ENCODE measurements at regions not wholly inside any gene's neighbourhood (a gene's known extent, or its start where the extent isn't known, plus 50 kb on each side); places are given as distances from the start of the nearest gene placed in this dataset.

GRCh38 chr13:108525827-108526226 is 103.6 kb upstream of the MYO16 start:
- no peak overlapping the region for H3K27ac ChIP-seq (ENCODE audit: low read depth, low read length, severe bottlenecking)
- no peaks in the 10 kb centered on the region for H3K36me3 ChIP-seq (ENCODE audit: control insufficient read depth, insufficient read depth, low read length)
- no peaks in the 10 kb centered on the region for H3K4me1 ChIP-seq (ENCODE audit: control insufficient read depth, insufficient read depth, low read length, poor library complexity, severe bottlenecking)
- H3K4me3 ChIP-seq (ENCODE audit: extremely low read depth, insufficient read depth, low read length, poor library complexity, severe bottlenecking): no peak overlapping the region
- H3K9me3 ChIP-seq (ENCODE audit: control insufficient read depth, low read length): no peaks in the 10 kb centered on the region
- no CpG with 5 or more reads among the region's 1 CpG for WGBS, 2 experiments (ENCODE audit: insufficient coverage in 2 of 2)

- no peak overlapping the region for H3K4me3 ChIP-seq (ENCODE audit: extremely low read depth, insufficient read depth, low read length, poor library complexity, severe bottlenecking)
- no CpG with 5 or more reads among the region's 4 CpGs for WGBS, 2 experiments (ENCODE audit: insufficient coverage in 2 of 2)
- H3K4me1 ChIP-seq (ENCODE audit: control insufficient read depth, insufficient read depth, low read length, poor library complexity, severe bottlenecking): no peaks in the 10 kb centered on the region
- H3K27ac ChIP-seq (ENCODE audit: low read depth, low read length, severe bottlenecking): no peak overlapping the region
- H3K36me3 ChIP-seq (ENCODE audit: control insufficient read depth, insufficient read depth, low read length): no peaks in the 10 kb centered on the region
- H3K9me3 ChIP-seq (ENCODE audit: control insufficient read depth, low read length): no peaks in the 10 kb centered on the region
Measured at GRCh38 chr13:108526286-108526685, 103.1 kb upstream of the MYO16 start.

GRCh38 chr13:108527844-108528243 is 101.6 kb upstream of the MYO16 start:
- Histone ChIP-seq H3K9me3 (ENCODE audit: control insufficient read depth, low read length) (no peaks in the 10 kb centered on the region), H3K4me1 (ENCODE audit: control insufficient read depth, insufficient read depth, low read length, poor library complexity, severe bottlenecking) (no peaks in the 10 kb centered on the region), H3K36me3 (ENCODE audit: control insufficient read depth, insufficient read depth, low read length) (no peaks in the 10 kb centered on the region), H3K4me3 (ENCODE audit: extremely low read depth, insufficient read depth, low read length, poor library complexity, severe bottlenecking) (no peak overlapping the region), H3K27ac (ENCODE audit: low read depth, low read length, severe bottlenecking) (no peak overlapping the region)
- WGBS, 2 experiments (ENCODE audit: insufficient coverage in 2 of 2): 67% methylated on average over 1 of the region's 1 CpG; no CpG with 5 or more reads in 1 of the 2 experiments

DNA sequence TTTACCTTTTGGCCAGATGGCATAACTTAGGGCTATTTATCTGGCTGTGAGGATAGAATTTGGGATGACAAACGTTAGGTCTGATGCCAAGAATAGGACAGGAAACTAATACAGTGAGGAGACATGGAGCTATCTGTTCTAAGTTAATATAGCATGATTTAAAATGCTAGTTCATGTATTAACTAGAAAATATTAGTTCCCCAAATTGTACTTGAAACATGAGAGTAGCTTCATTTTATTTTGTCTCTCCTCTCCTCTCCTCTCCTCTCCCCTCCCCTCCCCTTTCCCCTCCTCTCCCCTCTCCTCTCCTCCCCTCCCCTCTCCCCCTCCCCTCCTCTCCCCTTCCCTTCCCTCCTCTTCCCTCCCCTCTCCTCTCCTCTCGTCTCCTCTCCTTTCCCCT is 101.1 kb upstream of the MYO16 start:
- 80 to 100% methylated on average over 1 of the region's 2 CpGs for WGBS, 2 experiments (ENCODE audit: insufficient coverage in 2 of 2)
- no peaks in the 10 kb centered on the region for H3K9me3 ChIP-seq (ENCODE audit: control insufficient read depth, low read length)
- H3K4me1 ChIP-seq (ENCODE audit: control insufficient read depth, insufficient read depth, low read length, poor library complexity, severe bottlenecking): no peaks in the 10 kb centered on the region
- H3K27ac ChIP-seq (ENCODE audit: low read depth, low read length, severe bottlenecking): no peak overlapping the region
- no peaks in the 10 kb centered on the region for H3K36me3 ChIP-seq (ENCODE audit: control insufficient read depth, insufficient read depth, low read length)
- no peak overlapping the region for H3K4me3 ChIP-seq (ENCODE audit: extremely low read depth, insufficient read depth, low read length, poor library complexity, severe bottlenecking)

- no peaks in the 10 kb centered on the region for H3K4me1 ChIP-seq (ENCODE audit: control insufficient read depth, insufficient read depth, low read length, poor library complexity, severe bottlenecking)
- H3K9me3 ChIP-seq (ENCODE audit: control insufficient read depth, low read length): no peaks in the 10 kb centered on the region
- no peaks in the 10 kb centered on the region for H3K36me3 ChIP-seq (ENCODE audit: control insufficient read depth, insufficient read depth, low read length)
- no CpG with 5 or more reads among the region's 2 CpGs for WGBS, 2 experiments (ENCODE audit: insufficient coverage in 2 of 2)
- no peak overlapping the region for H3K4me3 ChIP-seq (ENCODE audit: extremely low read depth, insufficient read depth, low read length, poor library complexity, severe bottlenecking)
- H3K27ac ChIP-seq (ENCODE audit: low read depth, low read length, severe bottlenecking): no peak overlapping the region
Measured at GRCh38 chr13:108533842-108534241, 95.6 kb upstream of the MYO16 start.

DNA sequence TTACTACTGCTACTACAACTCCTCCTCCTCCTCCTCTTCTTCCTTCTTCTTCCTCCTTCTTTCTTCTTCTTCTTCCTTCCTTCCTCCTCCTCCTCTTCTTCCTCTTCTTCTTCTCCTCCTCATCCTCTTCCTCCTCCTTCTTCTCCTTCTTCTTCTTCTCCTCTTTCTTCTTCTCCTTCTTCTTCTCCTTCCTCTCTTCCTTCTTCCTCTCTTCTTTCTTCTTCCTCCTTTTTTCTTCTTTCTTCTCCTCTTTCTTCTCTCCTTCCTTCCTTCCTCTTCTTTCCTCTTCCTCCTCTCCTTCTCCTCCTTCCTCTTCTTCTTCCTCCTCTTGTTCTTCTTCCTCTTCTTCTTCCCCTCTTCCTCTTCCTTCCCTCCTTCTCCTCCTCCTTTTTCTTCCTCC is 94.7 kb upstream of the MYO16 start:
- Histone ChIP-seq H3K4me3 (ENCODE audit: extremely low read depth, insufficient read depth, low read length, poor library complexity, severe bottlenecking) (no peak overlapping the region), H3K27ac (ENCODE audit: low read depth, low read length, severe bottlenecking) (no peak overlapping the region), H3K4me1 (ENCODE audit: control insufficient read depth, insufficient read depth, low read length, poor library complexity, severe bottlenecking) (no peaks in the 10 kb centered on the region), H3K9me3 (ENCODE audit: control insufficient read depth, low read length) (no peaks in the 10 kb centered on the region), H3K36me3 (ENCODE audit: control insufficient read depth, insufficient read depth, low read length) (no peaks in the 10 kb centered on the region)

- no peak overlapping the region for H3K4me3 ChIP-seq (ENCODE audit: extremely low read depth, insufficient read depth, low read length, poor library complexity, severe bottlenecking)
- 86 to 93% methylated on average over 5 of the region's 5 CpGs for WGBS, 2 experiments (ENCODE audit: insufficient coverage in 2 of 2)
- H3K4me1 ChIP-seq (ENCODE audit: control insufficient read depth, insufficient read depth, low read length, poor library complexity, severe bottlenecking): no peaks in the 10 kb centered on the region
- H3K9me3 ChIP-seq (ENCODE audit: control insufficient read depth, low read length): no peaks in the 10 kb centered on the region
- H3K27ac ChIP-seq (ENCODE audit: low read depth, low read length, severe bottlenecking): no peak overlapping the region
- no peaks in the 10 kb centered on the region for H3K36me3 ChIP-seq (ENCODE audit: control insufficient read depth, insufficient read depth, low read length)
Measured at GRCh38 chr13:108549934-108550333, 79.5 kb upstream of the MYO16 start.

DNA sequence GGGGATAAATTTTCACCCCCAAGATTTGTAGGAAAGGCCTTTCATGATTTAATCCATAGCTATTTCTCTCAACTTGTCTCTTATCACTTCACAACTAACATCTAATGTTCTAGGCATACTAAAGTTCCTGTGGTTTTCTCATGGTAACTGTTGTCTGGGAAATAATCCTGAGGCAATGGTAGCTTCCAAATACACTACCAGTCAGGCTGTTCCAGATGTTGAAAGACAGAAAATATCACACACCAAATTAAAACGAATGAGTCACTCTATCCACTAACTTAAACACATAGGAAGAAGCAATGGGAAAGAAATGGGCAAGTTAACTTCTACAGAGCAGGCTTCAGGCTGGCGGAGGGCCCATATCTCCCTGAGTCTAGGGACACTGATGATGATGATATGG is 77.7 kb upstream of the MYO16 start:
- no peaks in the 10 kb centered on the region for H3K9me3 ChIP-seq (ENCODE audit: control insufficient read depth, low read length)
- WGBS, 2 experiments (ENCODE audit: insufficient coverage in 2 of 2): 92% methylated on average over 1 of the region's 2 CpGs; no CpG with 5 or more reads in 1 of the 2 experiments

DNA sequence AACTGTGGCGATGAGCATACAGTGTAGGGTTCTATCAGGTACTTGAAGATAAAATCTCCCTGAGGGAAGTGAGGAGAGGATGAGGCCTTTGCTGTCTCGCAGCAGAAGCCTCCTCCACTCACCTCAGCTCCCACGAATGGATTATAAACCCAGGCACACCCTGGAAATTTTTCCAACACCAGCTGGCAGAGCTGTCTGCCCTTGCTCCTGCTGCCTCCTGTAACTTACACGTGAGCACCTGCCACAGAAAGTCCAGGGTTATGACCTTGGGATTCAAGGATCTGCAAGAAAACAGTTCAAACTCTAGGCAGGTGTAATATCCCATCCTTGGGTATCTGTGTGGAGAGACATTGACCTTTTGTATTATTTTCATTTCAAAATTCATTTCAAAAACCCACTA is 70.9 kb upstream of the MYO16 start:
- H3K4me1 ChIP-seq (ENCODE audit: control insufficient read depth, insufficient read depth, low read length, poor library complexity, severe bottlenecking): no peaks in the 10 kb centered on the region
- no peaks in the 10 kb centered on the region for H3K36me3 ChIP-seq (ENCODE audit: control insufficient read depth, insufficient read depth, low read length)
- H3K4me3 ChIP-seq (ENCODE audit: extremely low read depth, insufficient read depth, low read length, poor library complexity, severe bottlenecking): no peak overlapping the region
- no peaks in the 10 kb centered on the region for H3K9me3 ChIP-seq (ENCODE audit: control insufficient read depth, low read length)
- H3K27ac ChIP-seq (ENCODE audit: low read depth, low read length, severe bottlenecking): no peak overlapping the region
- 73 to 100% methylated on average over 3 of the region's 4 CpGs for WGBS, 2 experiments (ENCODE audit: insufficient coverage in 2 of 2)

More for the DNA sequence above, 77.7 kb upstream of the MYO16 start:
- H3K27ac ChIP-seq (ENCODE audit: low read depth, low read length, severe bottlenecking): no peak overlapping the region
- no peaks in the 10 kb centered on the region for H3K36me3 ChIP-seq (ENCODE audit: control insufficient read depth, insufficient read depth, low read length)
- no peaks in the 10 kb centered on the region for H3K4me1 ChIP-seq (ENCODE audit: control insufficient read depth, insufficient read depth, low read length, poor library complexity, severe bottlenecking)
- no peak overlapping the region for H3K4me3 ChIP-seq (ENCODE audit: extremely low read depth, insufficient read depth, low read length, poor library complexity, severe bottlenecking)

DNA sequence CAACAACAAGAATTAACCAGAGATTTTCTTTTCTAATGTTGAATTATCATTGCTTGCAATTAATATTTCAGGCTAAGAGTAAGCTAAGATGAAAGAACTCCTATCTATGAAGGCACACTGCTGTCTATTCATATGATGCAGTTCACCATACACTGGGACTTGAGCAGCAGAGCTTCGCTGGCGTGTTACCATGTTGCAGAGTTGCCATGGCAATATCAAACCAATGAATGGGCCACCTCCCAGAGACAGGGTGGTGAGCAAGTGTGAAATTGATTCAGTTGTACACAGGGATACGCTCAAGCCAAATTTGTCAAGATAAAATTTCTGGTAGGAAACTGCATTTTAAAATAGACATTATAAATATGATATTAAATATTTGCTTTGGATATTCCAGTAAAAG is 69.3 kb upstream of the MYO16 start:
- no peak overlapping the region for H3K27ac ChIP-seq (ENCODE audit: low read depth, low read length, severe bottlenecking)
- 87 to 92% methylated on average over 2 of the region's 3 CpGs for WGBS, 2 experiments (ENCODE audit: insufficient coverage in 2 of 2)

DNA sequence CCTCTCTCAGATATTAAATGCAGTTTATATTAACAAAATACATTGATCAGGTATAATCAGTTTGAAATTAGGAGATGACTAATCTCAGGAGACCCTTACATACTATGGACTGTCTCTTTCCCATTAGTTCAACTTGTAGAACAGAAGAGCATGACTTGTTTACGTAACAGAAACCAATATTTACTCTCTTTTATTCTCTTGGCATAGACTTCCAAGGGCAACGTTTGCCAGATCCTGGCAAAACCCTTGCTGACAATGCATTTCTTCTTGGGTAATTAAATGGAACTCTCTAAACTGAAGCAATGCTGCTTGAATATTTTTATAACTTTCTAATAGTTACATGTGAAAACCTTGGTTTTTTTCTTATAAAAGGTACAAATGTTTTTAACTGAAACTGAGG is 68.3 kb upstream of the MYO16 start:
- H3K4me3 ChIP-seq (ENCODE audit: extremely low read depth, insufficient read depth, low read length, poor library complexity, severe bottlenecking): no peak overlapping the region
- no peaks in the 10 kb centered on the region for H3K9me3 ChIP-seq (ENCODE audit: control insufficient read depth, low read length)
- H3K4me1 ChIP-seq (ENCODE audit: control insufficient read depth, insufficient read depth, low read length, poor library complexity, severe bottlenecking): no peaks in the 10 kb centered on the region
- WGBS, 2 experiments (ENCODE audit: insufficient coverage in 2 of 2): 100% methylated on average over 1 of the region's 2 CpGs
- H3K36me3 ChIP-seq (ENCODE audit: control insufficient read depth, insufficient read depth, low read length): no peaks in the 10 kb centered on the region
- no peak overlapping the region for H3K27ac ChIP-seq (ENCODE audit: low read depth, low read length, severe bottlenecking)

More for the DNA sequence above, 69.3 kb upstream of the MYO16 start:
- no peaks in the 10 kb centered on the region for H3K9me3 ChIP-seq (ENCODE audit: control insufficient read depth, low read length)
- no peaks in the 10 kb centered on the region for H3K36me3 ChIP-seq (ENCODE audit: control insufficient read depth, insufficient read depth, low read length)
- H3K4me1 ChIP-seq (ENCODE audit: control insufficient read depth, insufficient read depth, low read length, poor library complexity, severe bottlenecking): no peaks in the 10 kb centered on the region
- no peak overlapping the region for H3K4me3 ChIP-seq (ENCODE audit: extremely low read depth, insufficient read depth, low read length, poor library complexity, severe bottlenecking)

Measured in mesodermal cell (in vitro differentiated cells).